IMR-90 (cell line): ENCODE measurements at regions not wholly inside any gene's neighbourhood (a gene's known extent, or its start where the extent isn't known, plus 50 kb on each side); places are given as distances from the start of the nearest gene placed in this dataset.

Experiments used
- BHLHE40 ChIP-seq: fragments of 150-350 bp; IDR thresholded peaks from 2 replicates; pipeline ENCODE4 v1.6.1; 2016; ENCODE audit warnings: mild to moderate bottlenecking, low read depth, low read length
- MXI1 ChIP-seq: IDR thresholded peaks from 2 replicates; pipeline ENCODE4 v1.6.1; 2012; ENCODE audit warnings: low read depth, mild to moderate bottlenecking, low read length, moderate library complexity, borderline replicate concordance
- NFE2L2 ChIP-seq: fragments of 150-350 bp; IDR thresholded peaks from 2 replicates; pipeline ENCODE4 v1.6.1; 2016; ENCODE audit warnings: low read depth, mild to moderate bottlenecking, low read length
- POLR2A ChIP-seq: IDR thresholded peaks from 2 replicates; pipeline ENCODE4 v1.6.1; 2012; ENCODE audit warnings: mild to moderate bottlenecking, low read depth, low read length
- RAD21 ChIP-seq: IDR thresholded peaks from 2 replicates; pipeline ENCODE4 v1.6.1; 2012; ENCODE audit warnings: low read length, improper control_type of control experiment
- RCOR1 ChIP-seq: IDR thresholded peaks from 2 replicates; pipeline ENCODE4 v1.6.1; 2012; ENCODE audit warnings: mild to moderate bottlenecking, low read length, improper control_type of control experiment; ENCODE audit not compliant: insufficient replicate concordance
- RFX5 ChIP-seq: IDR thresholded peaks from 2 replicates; pipeline ENCODE4 v1.8.0; 2012; ENCODE audit warnings: low read depth, mild to moderate bottlenecking, low read length, moderate library complexity
- SMC3 ChIP-seq: fragments of 150-350 bp; IDR thresholded peaks from 2 replicates; pipeline ENCODE4 v1.6.1; 2016; ENCODE audit warnings: low read depth, mild to moderate bottlenecking, antibody characterized with exemption, low read length, moderate library complexity
- TF ChIP-seq, protein P1 (sequence below): conservative IDR thresholded peaks from 2 replicates; pipeline ENCODE4 v1.5.1; 2012; ENCODE audit warnings: mild to moderate bottlenecking, low read depth, low read length, improper control_type of control experiment
- TF ChIP-seq, protein P2 (sequence below): fragments of 150-350 bp; IDR thresholded peaks from 2 replicates; pipeline ENCODE4 v1.6.1; 2017; ENCODE audit warnings: mild to moderate bottlenecking, antibody characterized with exemption, low read length, low read depth

DNA sequence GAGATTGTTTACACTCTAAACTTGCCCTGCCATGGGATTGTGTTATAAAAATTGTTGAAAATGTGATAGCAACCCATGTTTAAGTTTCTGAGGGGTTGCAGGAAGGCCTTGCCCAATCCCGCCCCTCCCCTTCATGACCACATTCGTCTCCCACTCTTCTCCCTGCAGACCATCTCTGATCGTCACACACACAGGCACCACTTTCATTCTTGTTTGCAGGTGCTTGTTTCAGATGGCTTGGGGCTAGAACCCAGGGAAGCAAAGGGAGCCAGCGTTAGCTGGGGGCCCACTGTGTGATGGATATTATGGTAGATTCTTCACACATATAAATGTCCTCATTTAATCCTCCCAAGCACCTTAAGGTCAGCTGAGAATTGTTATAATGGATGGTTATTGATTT is 286.7 kb upstream of the HABP2 start:
- TF ChIP-seq, protein P1, sequence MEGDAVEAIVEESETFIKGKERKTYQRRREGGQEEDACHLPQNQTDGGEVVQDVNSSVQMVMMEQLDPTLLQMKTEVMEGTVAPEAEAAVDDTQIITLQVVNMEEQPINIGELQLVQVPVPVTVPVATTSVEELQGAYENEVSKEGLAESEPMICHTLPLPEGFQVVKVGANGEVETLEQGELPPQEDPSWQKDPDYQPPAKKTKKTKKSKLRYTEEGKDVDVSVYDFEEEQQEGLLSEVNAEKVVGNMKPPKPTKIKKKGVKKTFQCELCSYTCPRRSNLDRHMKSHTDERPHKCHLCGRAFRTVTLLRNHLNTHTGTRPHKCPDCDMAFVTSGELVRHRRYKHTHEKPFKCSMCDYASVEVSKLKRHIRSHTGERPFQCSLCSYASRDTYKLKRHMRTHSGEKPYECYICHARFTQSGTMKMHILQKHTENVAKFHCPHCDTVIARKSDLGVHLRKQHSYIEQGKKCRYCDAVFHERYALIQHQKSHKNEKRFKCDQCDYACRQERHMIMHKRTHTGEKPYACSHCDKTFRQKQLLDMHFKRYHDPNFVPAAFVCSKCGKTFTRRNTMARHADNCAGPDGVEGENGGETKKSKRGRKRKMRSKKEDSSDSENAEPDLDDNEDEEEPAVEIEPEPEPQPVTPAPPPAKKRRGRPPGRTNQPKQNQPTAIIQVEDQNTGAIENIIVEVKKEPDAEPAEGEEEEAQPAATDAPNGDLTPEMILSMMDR, result no peak
- TF ChIP-seq RCOR1, result no peak
- TF ChIP-seq BHLHE40, result no peak
- no peak for TF ChIP-seq RAD21
- TF ChIP-seq MXI1, result no peak
- no peak for TF ChIP-seq SMC3
- TF ChIP-seq, protein P2, sequence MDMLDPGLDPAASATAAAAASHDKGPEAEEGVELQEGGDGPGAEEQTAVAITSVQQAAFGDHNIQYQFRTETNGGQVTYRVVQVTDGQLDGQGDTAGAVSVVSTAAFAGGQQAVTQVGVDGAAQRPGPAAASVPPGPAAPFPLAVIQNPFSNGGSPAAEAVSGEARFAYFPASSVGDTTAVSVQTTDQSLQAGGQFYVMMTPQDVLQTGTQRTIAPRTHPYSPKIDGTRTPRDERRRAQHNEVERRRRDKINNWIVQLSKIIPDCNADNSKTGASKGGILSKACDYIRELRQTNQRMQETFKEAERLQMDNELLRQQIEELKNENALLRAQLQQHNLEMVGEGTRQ, result no peak
- TF ChIP-seq NFE2L2, result no peak
- no peak for TF ChIP-seq POLR2A
- TF ChIP-seq RFX5, result no peak
